HCT116 (cell line): ENCODE measurements at regions not wholly inside any gene's neighbourhood (a gene's known extent, or its start where the extent isn't known, plus 50 kb on each side); places are given as distances from the start of the nearest gene placed in this dataset.

Experiments
- CBX3 ChIP-seq: IDR thresholded peaks from 2 replicates; pipeline ENCODE4 v1.6.1; 2012; ENCODE audit warnings: low read depth
- CTCF ChIP-seq, 3 experiments: fragments of 200-600 bp in 1 of 3; sonication (generic) in 1 of 3; IDR thresholded peaks in 2 of 3; conservative IDR thresholded peaks in 1 of 3; 2 replicates each; pipeline ENCODE4 v1.5.1; 2012 to 2017; ENCODE audit warnings: low read depth in 2 of 3, low read length in 2 of 3, antibody characterized with exemption in 1 of 3, borderline replicate concordance in 1 of 3, control low read depth in 1 of 3, mild to moderate bottlenecking in 1 of 3, mixed read lengths in 1 of 3, mixed run types in 1 of 3, moderate library complexity in 1 of 3; ENCODE audit not compliant: insufficient read depth in 1 of 3
- ELF1 ChIP-seq: IDR thresholded peaks from 2 replicates; pipeline ENCODE4 v1.6.1; 2012; ENCODE audit warnings: low read depth, borderline replicate concordance
- EZH2 ChIP-seq: fragments of 200-600 bp; sonication (generic); IDR thresholded peaks from 2 replicates; pipeline ENCODE4 v1.6.1; 2017; ENCODE audit warnings: antibody characterized with exemption, mixed run types
- EZH2phosphoT487 ChIP-seq: fragments of 200-600 bp; IDR thresholded peaks from 2 replicates; pipeline ENCODE4 v1.6.1; 2018; ENCODE audit warnings: antibody characterized with exemption, borderline replicate concordance
- JUND ChIP-seq: IDR thresholded peaks from 2 replicates; pipeline ENCODE4 v1.6.1; 2012
- POLR2A ChIP-seq: IDR thresholded peaks from 2 replicates; pipeline ENCODE4 v1.7.0; 2011; ENCODE audit warnings: borderline replicate concordance; ENCODE audit not compliant: insufficient read depth, insufficient read length; ENCODE audit errors: extremely low read depth
- POLR2AphosphoS5 ChIP-seq: IDR thresholded peaks from 2 replicates; pipeline ENCODE4 v1.6.1; 2011; ENCODE audit warnings: mild to moderate bottlenecking, low read depth, low read length, moderate library complexity
- REST ChIP-seq: IDR thresholded peaks from 2 replicates; pipeline ENCODE4 v1.6.1; 2012; ENCODE audit warnings: low read depth
- SRF ChIP-seq: IDR thresholded peaks from 2 replicates; pipeline ENCODE4 v1.6.1; 2012; ENCODE audit warnings: low read depth
- YY1 ChIP-seq: IDR thresholded peaks from 2 replicates; pipeline ENCODE4 v1.6.1; 2011; ENCODE audit warnings: low read length, low read depth, moderate library complexity, mild to moderate bottlenecking; ENCODE audit not compliant: insufficient replicate concordance; ENCODE audit errors: extremely low read depth
- ZBTB33 ChIP-seq: IDR thresholded peaks from 2 replicates; pipeline ENCODE4 v1.6.1; 2011; ENCODE audit warnings: mild to moderate bottlenecking, low read length, moderate library complexity; ENCODE audit not compliant: insufficient replicate concordance; ENCODE audit errors: extremely low read depth
- ZNF274 ChIP-seq: fragments of 200-500 bp; sonication (Bioruptor generic); IDR thresholded peaks from 2 replicates; pipeline ENCODE4 v1.6.1; 2014; ENCODE audit warnings: mild to moderate bottlenecking, low read depth, low read length, inconsistent platforms

GRCh38 chr6:20008131-20008530 lies 171.0 kb downstream of the ID4 start:
- TF ChIP-seq CTCF (IDR thresholded peaks at IDR 0.05 in 2 of 3, conservative IDR thresholded peaks at IDR 0.05 in 1 of 3; ENCODE audit: borderline replicate concordance in 1 of 3, insufficient read depth in 1 of 3, low read depth in 2 of 3, low read length in 2 of 3) (no peak), EZH2phosphoT487 (no peak), EZH2 (no peak), JUND (no peak), REST (no peak), POLR2AphosphoS5 (no peak), ELF1 (no peak), CBX3 (no peak), ZNF274 (no peak), SRF (no peak), POLR2A (no peak), ZBTB33 (no peak), YY1 (no peak)
